Fibroblast of skin of scalp (primary cell): ENCODE measurements at regions not wholly inside any gene's neighbourhood (a gene's known extent, or its start where the extent isn't known, plus 50 kb on each side); places are given as distances from the start of the nearest gene placed in this dataset.
"Not testable (repeated sequence)": the region's sequence is repeated elsewhere in the genome, so short reads cannot be mapped to it uniquely, and the experiment has no call there.

Experiments
- DNase-seq: peaks from one replicate; pipeline ENCODE4 v3.0.0-alpha.2; 2013

DNA sequence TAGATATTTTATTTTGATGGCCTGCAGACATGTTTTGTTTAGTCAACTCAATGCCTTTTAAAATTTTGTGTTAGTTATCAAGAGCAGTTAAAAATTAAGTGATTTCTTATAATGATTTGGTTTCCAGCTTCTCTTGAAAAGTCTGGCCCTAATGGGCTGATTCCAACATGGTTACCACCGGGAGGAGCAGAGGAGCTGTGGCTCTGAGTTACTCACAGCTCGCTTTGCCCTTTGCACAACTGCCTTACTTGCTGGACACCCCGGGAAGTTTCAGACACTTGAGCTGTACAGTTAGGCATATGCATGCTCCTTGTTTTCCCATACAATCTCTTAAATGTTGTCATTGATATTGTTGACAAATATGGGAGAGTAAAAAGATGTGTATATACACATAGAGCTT is 173.1 kb upstream of the MMS22L start:
- no peak for DNase-seq

DNA sequence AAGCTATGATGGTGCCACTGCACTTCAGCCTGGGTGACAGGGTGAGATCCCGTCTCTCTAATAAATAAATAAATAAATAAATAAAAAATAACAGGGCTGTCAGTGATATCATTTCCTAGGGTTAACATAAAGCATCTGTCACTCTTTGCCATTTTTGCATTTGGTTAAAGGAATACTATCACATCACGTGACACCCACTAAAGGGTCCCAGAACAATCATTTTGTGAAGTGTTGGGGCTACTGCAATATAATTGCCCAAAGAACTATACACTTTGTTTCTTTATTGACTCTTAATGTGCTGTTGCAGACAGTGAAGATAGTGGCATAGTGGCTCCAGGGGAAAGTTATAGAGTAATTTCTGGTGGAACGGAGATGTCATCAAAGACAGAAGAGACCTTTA is 176.5 kb upstream of the MMS22L start:
- DNase-seq, result no peak

DNA sequence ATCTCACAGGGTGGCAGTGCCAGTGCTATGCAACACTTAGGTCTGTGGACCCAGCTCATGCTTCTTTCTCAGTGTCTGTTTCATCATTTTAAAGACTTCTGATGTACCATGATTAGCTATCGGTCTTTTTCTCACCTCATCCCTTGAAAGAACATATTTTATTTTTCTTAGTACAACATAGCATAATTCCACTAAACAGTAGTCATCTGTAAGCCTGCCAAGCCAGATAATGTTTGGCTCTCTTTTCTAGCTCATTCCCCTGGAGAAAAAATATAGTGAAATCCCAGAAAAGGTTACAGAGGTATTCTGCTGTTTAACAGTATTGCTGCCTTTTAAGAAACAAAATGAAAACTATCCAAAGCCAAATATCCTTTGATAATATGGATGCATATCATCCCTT is 177.0 kb upstream of the MMS22L start:
- peak; percentile 1 for DNase-seq

DNA sequence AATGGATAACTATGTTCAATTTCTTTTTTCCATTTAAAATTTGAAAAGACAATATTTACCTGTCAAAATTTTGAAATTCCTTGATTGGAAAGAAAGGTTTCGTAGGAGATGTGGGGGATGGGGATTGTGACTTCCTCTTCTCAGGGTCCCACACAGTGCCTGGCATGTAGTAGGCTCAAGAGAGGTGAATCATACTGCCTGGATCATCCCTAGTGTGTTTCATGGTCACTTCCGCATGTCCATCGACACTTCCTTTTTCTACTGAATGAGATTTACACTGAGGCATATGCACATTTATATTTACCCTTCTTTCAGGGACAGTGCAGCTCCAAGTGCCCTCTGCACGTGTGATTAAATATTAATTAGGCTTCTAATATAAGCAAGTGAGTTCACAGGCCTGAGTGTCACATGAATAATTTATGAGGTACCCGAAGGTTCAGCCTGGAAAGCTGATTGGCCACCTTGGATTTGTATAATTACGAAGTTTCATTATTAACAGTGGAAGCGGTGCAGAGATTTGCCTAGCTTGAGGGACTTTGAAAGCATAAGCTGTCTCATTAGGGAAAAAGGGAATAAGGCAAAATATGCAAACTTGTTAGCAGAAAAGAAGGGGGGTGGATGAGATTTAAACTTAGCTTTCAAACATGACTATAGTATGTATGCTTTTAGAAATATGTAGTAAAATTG is 177.5 kb upstream of the MMS22L start:
- no peak for DNase-seq

DNA sequence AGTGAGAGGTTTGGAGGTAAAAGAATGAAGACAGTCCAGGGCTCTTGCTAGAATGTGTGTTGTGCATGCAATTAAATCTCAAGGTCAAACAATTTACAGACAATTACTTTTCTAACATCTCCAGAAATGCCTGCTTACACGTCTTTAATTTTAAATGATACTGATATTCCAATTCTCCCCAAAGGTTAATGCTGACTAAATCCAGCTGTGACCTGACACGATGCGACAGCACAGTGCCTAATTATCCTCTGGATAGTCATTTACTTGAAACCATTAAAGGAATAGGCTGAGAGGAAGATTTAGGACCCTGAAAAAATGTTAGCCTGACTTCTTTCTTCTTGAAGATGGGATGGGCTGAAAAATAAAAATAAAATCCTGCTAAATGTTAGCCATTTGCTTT is 178.2 kb upstream of the MMS22L start:
- no peak for DNase-seq

DNA sequence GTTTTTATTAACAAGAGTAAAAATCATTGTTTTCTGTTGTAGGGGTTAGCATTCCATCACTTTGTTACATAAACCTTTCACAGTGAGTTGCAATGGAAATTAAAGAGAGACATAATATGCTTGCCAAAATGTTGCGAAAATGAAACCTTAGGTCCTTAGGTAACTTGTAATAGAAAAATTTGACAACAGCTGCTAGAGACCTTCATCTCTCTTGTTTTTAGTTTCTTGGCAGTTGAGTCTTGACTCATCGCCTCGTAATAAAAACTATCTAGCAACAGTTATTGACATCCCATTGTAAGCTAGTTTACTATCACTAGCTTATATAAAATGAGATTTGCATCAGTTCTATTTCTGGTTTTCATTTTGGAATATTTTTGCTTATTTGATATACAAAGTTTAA is 179.0 kb upstream of the MMS22L start:
- no peak for DNase-seq

DNA sequence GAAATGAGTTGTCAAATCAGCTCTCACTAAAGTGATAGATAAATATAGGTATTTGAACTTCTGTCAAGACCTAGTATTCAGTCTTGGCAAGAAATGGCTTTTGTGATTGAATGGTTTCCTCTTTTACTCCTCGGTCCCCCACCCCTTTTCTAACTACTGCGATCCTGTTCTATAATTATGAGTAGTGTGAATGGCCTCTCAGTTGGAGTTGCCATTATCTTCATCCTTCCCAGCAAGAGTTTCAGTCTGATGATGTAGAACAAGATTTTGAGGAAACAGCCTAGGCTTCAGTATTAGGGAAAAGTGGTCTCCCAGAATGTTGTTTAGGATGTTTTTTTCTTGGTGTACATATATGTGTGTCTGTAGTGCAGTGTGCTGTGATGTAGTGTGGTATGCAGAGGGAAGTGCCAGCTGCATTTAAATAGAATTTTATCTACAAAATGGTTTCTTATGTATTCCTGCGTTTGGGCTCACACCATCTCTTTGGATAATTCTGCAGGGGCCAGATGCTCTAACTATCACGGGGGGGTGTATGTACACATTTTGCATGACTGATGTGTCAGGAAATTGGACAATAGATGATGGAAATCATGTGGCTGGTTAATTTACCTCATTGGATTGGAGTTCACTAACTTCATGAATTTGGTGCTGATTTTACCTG is 180.1 kb upstream of the MMS22L start:
- DNase-seq, result no peak

DNA sequence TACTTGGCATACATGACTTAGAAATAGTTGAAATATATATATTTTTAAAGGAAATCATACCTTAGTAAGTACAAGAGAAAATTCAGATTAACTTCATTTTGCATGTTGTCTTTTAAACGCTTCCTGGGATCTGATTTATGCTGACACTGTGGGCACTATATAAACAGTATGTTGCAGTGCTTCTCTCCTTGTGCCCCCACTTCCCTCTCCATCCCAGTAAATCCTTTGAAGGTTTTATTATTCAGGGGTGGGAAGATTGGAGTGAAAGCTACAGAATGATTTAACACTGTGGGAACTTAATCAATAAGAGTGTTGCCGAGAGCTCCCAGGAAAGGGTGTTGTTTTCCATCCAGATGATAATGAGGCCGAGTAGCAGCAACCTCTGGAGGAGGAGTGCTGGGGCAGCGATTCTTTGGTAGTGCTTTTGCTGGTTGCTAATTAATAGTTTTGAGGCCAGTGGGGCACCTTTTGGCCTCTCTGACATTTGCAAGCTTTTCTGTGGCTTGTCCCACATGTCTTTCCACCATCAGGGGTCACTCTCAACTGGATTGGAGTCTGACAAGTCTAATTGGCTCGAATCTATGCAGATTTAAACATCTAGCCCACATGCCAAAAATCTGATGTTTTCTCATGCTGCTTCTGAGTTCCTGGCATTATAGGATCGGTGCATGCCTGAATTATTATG is 183.0 kb upstream of the MMS22L start:
- no peak for DNase-seq

DNA sequence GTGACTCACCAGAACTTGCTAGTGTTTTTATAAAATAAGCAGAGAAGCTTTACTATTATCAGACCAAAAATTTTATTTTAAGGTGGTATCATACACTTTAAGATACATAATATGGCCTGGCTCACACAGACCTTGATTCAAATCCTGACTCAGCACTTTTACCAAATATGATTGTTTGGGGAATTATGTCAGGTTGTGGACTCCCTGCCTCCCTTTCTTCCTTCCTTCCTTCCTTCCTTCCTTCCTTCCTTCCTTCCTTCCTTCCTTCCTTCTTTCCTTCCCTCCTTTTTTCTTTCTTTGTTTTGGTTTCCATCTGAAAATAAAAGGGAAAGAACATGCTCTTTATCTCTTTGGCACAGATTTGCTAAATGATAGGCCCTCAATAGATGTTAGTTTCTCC is 186.0 kb upstream of the MMS22L start:
- DNase-seq, result no peak

DNA sequence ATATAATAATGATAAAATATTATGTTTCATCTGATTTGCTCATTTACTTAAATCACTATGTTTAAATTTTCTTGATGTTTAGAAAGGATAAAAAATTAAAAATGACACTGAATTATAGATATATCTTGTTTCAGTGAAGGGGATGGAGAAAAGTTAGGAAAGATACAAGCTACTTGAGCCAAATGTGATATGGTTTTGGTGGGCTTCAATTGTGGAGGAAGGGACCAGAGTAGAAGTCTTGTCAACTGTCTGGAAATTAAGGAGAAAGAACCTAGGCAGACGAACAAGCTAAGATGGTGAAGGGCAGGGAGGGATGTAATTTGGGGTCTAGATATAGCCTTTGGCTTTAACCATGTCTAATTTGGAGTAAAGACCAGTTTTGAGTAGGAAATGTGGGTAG is 186.4 kb upstream of the MMS22L start:
- no peak for DNase-seq

DNA sequence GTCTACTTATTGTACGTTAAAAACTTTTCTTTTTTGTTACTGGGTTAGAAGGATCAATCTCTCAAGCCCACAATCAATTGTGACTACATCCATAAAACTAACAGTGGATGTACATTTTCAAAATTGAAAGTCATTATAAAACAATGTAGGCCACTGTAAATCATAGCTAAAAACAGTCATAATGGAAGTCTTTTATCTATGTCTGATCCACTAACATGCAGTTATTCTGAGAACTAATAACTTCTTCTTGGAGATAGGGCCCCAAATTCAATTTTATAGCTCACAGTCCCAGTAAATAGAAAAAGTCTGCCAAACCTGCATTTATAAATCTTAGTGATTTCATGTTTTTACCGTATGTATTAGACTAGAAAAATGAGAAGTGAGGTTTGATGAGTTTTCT is 187.3 kb upstream of the MMS22L start:
- no peak for DNase-seq

DNA sequence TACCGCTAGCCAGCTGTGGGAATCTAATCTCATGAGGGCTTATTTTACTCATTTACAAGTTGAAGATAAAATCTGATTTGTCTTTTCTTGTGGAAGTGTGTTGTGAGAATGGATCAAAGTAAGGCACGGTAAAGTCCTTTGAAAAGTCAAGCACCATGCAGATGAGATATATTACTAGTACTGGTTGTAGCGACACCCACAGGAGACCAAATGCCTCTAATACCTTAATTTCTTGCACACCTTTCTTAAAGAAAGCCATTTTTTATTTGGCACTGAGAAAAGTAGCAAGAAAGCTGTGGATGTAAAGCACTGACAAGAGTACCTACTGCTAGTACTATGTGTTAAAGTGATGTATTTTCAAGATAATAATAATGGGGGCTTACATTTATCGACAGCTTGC is 191.0 kb upstream of the MMS22L start:
- no peak for DNase-seq

DNA sequence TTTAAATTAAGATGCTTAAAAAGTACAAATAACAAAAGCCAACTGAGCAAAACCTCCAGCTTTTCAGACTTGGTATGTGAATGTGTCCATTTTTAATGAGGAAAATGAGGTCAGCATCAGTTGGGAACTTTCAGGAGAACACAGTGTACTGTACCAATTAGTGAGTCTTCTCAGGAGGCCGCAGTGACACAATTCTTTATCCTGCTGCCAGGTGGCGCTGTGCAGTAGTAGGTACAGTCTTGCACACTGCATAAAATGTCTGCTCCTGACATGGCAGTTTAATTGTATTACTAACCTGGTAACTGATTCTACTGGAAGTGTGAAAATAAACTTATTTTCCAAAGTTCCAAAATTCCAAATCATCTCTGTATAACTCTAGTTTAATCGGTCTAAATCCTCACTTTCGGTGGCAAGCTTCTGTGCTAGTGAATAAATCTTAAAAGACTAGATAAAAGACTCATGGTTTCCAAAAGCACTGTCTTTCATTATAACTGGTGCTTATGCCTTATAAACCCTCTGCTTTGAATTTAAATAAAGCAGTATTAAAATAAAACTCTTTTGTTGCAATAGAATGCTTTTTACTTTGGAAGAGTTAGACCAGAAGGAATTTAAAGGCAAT is 214.8 kb upstream of the MMS22L start:
- DNase-seq, result peak; percentile 70

DNA sequence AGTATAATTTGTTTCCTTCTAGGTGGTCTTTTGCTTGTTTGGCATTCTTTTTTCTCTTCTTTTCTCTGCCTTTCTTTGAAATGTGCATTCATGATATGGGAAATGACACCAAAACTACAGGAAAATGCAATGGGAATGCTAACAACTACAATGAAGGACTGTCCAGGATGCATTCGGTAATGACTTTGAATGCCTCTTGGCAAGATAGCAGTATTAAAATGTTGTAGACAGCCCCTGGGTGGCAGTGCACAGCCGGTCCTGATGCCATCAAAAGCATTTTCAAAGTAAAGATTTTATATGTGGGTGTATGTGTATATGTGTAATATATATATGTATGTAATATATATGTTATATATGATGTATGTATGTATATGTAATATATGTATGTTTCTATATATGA is 218.8 kb upstream of the MMS22L start:
- DNase-seq, result no peak

DNA sequence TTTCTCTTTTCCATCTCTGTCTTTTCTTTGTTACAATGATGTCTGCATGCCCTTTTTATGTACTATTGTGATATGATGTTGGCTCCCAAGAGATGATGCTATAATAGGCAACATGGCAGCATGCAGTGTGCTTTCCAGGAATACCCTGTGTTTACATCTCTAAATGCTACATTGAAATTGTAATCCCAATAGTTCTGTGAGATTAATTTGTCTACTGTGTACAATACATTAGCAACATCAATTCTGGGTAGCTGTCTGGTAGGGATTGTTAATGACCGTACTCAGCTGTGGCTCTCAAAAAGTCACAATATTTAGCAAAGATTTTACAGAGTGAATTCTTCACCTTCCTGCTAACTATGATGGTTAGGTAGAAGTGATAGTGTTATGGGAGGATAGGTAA is 225.6 kb upstream of the MMS22L start:
- DNase-seq, result no peak

DNA sequence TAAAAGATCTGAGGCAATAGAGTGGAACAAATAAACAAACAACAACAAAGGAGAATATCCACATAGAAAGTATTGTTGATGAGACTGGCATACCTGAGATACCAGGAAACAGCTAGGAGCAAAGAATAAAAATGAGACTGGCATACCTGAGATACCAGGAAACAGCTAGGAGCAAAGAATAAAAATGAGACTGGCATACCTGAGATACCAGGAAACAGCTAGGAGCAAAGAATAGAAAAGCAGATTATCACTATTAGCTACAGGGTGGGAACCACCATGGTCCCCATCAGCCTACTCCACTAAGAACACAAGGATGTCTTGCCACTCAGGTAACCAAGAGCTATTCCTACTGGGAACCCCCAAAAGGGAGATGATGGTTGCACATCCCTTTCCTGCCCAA is 230.2 kb upstream of the MMS22L start:
- DNase-seq, result not testable (repeated sequence)

DNA sequence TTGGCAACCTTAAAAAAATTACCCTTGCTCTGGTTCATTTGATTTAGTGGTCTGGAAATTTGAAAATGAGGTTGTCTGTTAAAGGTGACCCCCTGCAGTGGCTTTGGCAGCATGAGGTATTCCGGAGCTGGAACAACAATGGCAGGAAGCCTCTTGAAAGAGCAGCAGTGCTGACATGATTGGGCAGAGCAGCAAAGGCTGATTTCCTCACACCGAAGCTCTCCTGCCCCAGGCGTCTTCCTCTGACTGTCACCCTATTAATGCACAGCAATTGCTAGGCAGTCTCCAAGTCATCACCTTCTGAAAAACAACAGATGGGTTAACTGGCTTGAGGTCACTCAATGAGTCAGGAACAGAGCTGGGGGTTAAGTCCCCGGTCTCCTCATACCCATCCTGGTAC is 241.8 kb upstream of the MMS22L start:
- DNase-seq, result peak; percentile 1

DNA sequence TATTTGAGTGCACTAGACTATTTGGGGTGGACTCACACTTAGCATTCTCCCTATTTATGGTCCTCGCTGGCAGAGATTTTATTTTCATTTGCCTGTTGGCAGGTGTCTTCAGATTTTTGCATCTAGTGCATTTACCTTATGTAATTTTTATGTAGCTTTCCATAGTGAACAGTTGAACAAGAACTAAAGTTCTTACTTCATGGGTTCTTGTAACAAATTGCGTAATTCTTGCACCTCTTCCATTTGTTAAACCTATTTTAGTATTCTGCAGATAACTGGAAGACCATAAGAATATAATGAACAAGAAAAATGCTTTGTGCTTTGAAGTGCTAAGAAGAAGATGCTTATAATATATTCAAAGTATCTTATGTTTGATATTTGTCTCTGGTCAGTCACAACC is 252.8 kb upstream of the MMS22L start:
- DNase-seq, result no peak

DNA sequence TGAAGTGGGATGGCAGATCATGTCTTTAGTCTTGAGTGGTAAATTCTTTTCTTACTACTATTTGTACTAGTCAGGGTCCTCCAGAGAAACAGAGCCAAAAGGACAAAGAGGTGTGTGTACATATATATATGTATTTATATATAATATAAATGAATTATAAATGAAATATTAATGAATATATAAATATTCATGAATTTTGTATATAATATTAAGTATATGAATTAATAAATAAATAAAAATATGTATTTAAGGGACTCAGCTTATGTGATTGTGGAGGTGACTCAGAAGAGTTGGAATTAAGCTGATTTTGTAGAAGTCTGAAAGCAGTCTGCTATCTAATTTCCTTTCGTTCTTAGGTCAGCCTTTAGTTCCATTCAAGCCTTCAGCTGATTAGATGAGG is 265.3 kb upstream of the MMS22L start:
- DNase-seq, result no peak

DNA sequence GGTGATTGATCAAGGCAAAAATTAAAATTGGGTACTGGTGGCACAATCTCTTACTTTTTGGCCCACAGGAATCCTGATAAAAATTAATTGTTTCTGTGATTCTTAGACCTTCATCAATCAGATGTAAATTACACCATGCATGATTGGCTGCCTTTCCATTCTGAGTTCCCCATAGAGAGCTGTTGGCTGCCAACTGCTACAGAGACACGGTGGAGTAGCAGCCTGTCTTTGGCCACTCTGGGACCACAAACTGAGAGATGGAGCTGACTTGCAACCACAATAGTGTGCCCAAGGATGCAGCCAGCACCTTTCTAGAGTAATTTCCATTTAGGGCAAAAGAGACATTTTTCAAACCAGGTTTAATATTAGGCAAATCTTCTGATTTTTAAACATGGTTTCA is 274.3 kb upstream of the MMS22L start:
- no peak for DNase-seq

DNA sequence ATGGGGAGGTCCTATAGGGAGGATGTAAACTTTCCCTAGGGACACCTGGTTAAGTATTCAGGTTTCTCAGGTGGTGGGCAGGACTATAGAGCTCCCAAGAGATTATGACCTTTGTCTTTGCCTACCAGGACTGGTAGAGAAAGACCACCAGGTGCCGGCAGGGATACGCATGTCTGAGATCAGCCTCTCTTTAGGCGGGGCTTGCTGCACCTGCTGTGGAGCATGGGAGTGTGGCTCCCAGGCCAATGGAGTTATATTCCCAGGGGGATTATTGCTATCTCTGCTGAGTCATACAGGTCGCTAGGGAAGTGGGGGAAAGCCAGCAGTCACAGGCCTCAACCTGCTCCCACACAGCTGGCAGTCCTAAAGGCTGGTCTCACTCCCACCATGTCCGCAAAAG is 280.5 kb upstream of the MMS22L start:
- no peak for DNase-seq

DNA sequence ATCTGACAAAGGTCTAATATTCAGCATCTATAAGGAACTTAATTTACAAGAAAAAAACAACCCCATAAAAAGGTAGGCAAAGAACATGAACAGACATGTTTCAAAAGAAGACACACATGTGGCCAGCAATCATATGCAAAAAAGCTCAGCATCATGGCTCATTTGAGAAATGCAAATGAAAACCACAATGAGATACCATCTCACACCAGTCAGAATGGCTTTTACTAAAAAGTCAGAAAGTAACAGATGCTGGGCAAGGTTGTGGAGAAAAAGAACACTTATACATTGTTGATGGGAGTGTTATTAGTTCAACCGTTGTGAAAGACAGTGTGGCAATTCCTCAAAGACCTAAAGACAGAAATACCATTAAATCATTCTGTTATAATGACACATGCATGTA is 289.9 kb upstream of the MMS22L start:
- DNase-seq, result no peak

DNA sequence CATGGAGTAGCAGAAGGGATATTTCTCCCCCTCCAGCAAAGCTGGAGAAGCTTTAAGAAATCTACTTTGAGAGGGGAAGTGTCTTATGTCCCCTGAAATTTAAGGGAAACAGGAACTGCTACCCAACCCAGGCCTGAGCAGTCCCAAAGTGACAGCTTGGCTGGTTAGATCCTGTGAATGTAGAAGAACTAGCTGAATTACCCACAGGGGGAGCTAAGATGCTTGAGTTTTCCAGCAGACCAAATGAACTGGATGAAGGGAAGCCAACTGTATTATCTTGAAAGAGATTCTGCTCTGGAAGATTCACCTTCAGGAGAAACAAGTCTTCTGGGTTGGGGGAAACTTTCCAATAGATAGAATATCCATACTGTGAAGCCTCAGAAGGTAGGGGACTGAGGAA is 303.3 kb upstream of the MMS22L start:
- peak; percentile 52 for DNase-seq

DNA sequence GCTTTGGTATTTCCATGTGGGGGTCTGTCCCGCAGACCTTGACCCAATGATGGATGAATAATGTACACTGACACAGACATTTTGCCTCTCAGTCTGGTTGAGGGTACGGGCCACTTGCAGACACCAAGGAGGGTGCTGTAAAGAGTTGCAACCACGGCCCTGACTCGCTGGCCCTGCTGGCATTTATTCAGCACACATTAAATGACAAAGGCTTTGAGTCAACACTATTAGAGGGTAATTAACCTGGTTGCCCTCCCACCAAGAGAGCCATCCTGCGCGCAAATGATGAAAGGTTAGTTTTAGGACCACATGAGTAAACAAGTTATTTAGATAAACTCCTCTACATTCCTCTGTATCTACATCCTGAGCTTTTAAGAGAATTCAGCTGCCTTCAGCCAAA is 308.9 kb upstream of the MMS22L start:
- no peak for DNase-seq
